Endothelial cell (in vitro differentiated cells): ENCODE measurements at regions not wholly inside any gene's neighbourhood (a gene's known extent, or its start where the extent isn't known, plus 50 kb on each side); places are given as distances from the start of the nearest gene placed in this dataset.
"Not testable (repeated sequence)": the region's sequence is repeated elsewhere in the genome, so short reads cannot be mapped to it uniquely, and the experiment has no call there.

Source experiments
- DNase-seq: peaks from one replicate; pipeline ENCODE4 v3.0.0; 2021; ENCODE audit warnings: low spot score
- H3K27ac Mint-ChIP-seq: one replicate; pipeline ENCODE4 v1.8.0; 2021; ENCODE audit warnings: mixed read lengths, inconsistent platforms; ENCODE audit not compliant: unreplicated experiment
- H3K27me3 Mint-ChIP-seq: one replicate; pipeline ENCODE4 v1.8.0; 2021; ENCODE audit warnings: mild to moderate bottlenecking, moderate library complexity, mixed read lengths, inconsistent platforms; ENCODE audit not compliant: unreplicated experiment
- H3K36me3 Mint-ChIP-seq: one replicate; pipeline ENCODE4 v1.8.0; 2021; ENCODE audit warnings: mild to moderate bottlenecking, low read depth, mixed read lengths, inconsistent platforms; ENCODE audit not compliant: unreplicated experiment
- H3K4me1 Mint-ChIP-seq: one replicate; pipeline ENCODE4 v1.8.0; 2021; ENCODE audit warnings: mild to moderate bottlenecking, mixed read lengths, inconsistent platforms; ENCODE audit not compliant: unreplicated experiment
- H3K4me3 Mint-ChIP-seq: one replicate; pipeline ENCODE4 v1.8.0; 2021; ENCODE audit warnings: mild to moderate bottlenecking, mixed read lengths, inconsistent platforms; ENCODE audit not compliant: unreplicated experiment
- H3K9me3 Mint-ChIP-seq: one replicate; pipeline ENCODE4 v1.8.0; 2021; ENCODE audit warnings: mixed read lengths, inconsistent platforms; ENCODE audit not compliant: unreplicated experiment
- CTCF ChIP-seq: fragments of 200-600 bp; sonication (generic); IDR thresholded peaks from one replicate; pipeline ENCODE4 v1.5.0; 2021; ENCODE audit warnings: antibody characterized with exemption; ENCODE audit not compliant: unreplicated experiment

GRCh38 chr9:42385574-42386120 lies 202.2 kb downstream of the SPATA31A6 start:
- H3K9me3 Mint-ChIP-seq, H3K27ac Mint-ChIP-seq, H3K27me3 Mint-ChIP-seq, H3K4me1 Mint-ChIP-seq, DNase-seq, H3K4me3 Mint-ChIP-seq, H3K36me3 Mint-ChIP-seq: not testable (repeated sequence)

GRCh38 chr9:42386477-42386876 lies 203.0 kb downstream of the SPATA31A6 start:
- DNase-seq = no peak
- Mint-ChIP-seq H3K27me3 (no peaks in the 10 kb centered on the region), H3K4me1 (no peaks in the 10 kb centered on the region), H3K27ac (no peak overlapping the region), H3K4me3 (no peak overlapping the region), H3K9me3 (no peaks in the 10 kb centered on the region), H3K36me3 (no peaks in the 10 kb centered on the region)
- no peak for TF ChIP-seq CTCF

GRCh38 chr9:42388146-42388690 lies 204.8 kb downstream of the SPATA31A6 start:
- H3K9me3 Mint-ChIP-seq = no peaks in the 10 kb centered on the region
- no peak overlapping the region for H3K27ac Mint-ChIP-seq
- no peaks in the 10 kb centered on the region for H3K36me3 Mint-ChIP-seq
- TF ChIP-seq CTCF = no peak
- no peak for DNase-seq
- H3K4me1 Mint-ChIP-seq = no peaks in the 10 kb centered on the region
- H3K27me3 Mint-ChIP-seq = no peaks in the 10 kb centered on the region
- H3K4me3 Mint-ChIP-seq = no peak overlapping the region

GRCh38 chr9:42388846-42389245 lies 205.4 kb downstream of the SPATA31A6 start:
- no peaks in the 10 kb centered on the region for H3K36me3 Mint-ChIP-seq

GRCh38 chr9:42392773-42393455 lies 209.5 kb downstream of the SPATA31A6 start:
- not testable (repeated sequence) for H3K27ac Mint-ChIP-seq, H3K4me1 Mint-ChIP-seq, DNase-seq, H3K4me3 Mint-ChIP-seq, H3K36me3 Mint-ChIP-seq, H3K27me3 Mint-ChIP-seq, H3K9me3 Mint-ChIP-seq

More at GRCh38 chr9:42388846-42389245, 205.4 kb downstream of the SPATA31A6 start:
- Mint-ChIP-seq H3K4me1 (no peaks in the 10 kb centered on the region), H3K4me3 (no peak overlapping the region), H3K9me3 (no peaks in the 10 kb centered on the region), H3K27me3 (no peaks in the 10 kb centered on the region), H3K27ac (no peak overlapping the region)
- DNase-seq = no peak
- TF ChIP-seq CTCF = no peak

- no peak overlapping the region for H3K4me3 Mint-ChIP-seq
Observed at GRCh38 chr9:42396318-42396717, 212.9 kb downstream of the SPATA31A6 start.

GRCh38 chr9:42397336-42397735 lies 213.9 kb downstream of the SPATA31A6 start:
- not testable (repeated sequence) for H3K36me3 Mint-ChIP-seq, H3K4me1 Mint-ChIP-seq, H3K27ac Mint-ChIP-seq, H3K27me3 Mint-ChIP-seq, H3K9me3 Mint-ChIP-seq, H3K4me3 Mint-ChIP-seq, DNase-seq

More at GRCh38 chr9:42396318-42396717, 212.9 kb downstream of the SPATA31A6 start:
- H3K27ac Mint-ChIP-seq = no peak overlapping the region
- no peaks in the 10 kb centered on the region for H3K4me1 Mint-ChIP-seq
- no peak for DNase-seq
- no peaks in the 10 kb centered on the region for H3K9me3 Mint-ChIP-seq
- no peaks in the 10 kb centered on the region for H3K36me3 Mint-ChIP-seq
- no peaks in the 10 kb centered on the region for H3K27me3 Mint-ChIP-seq
- no peak for TF ChIP-seq CTCF

- not testable (repeated sequence) for H3K4me3 Mint-ChIP-seq, H3K36me3 Mint-ChIP-seq, H3K4me1 Mint-ChIP-seq, H3K27ac Mint-ChIP-seq, H3K9me3 Mint-ChIP-seq, DNase-seq, H3K27me3 Mint-ChIP-seq
Observed at GRCh38 chr9:42402919-42403318, 219.5 kb downstream of the SPATA31A6 start.
